ENCODE measurements at regions not wholly inside any gene's neighbourhood (a gene's known extent, or its start where the extent isn't known, plus 50 kb on each side); places are given as distances from the start of the nearest gene placed in this dataset.
"Not testable (repeated sequence)": the region's sequence is repeated elsewhere in the genome, so short reads cannot be mapped to it uniquely, and the experiment has no call there.

GRCh38 chr2:212727751-212728150 is 189.1 kb upstream of the ERBB4 start:
- intact Hi-C loops (cut with DNase I), result no loop called here
- DNase-seq (ENCODE audit: low spot score), result no peak

GRCh38 chr2:212726403-212726802 is 187.8 kb upstream of the ERBB4 start:
- DNase-seq (ENCODE audit: low spot score), result no peak
- intact Hi-C loops (cut with DNase I), result no loop called here

GRCh38 chr2:212725180-212725579 is 186.6 kb upstream of the ERBB4 start:
- intact Hi-C loops (cut with DNase I), result no loop called here
- DNase-seq (ENCODE audit: low spot score), result no peak

GRCh38 chr2:212723226-212723625 is 184.6 kb upstream of the ERBB4 start:
- intact Hi-C loops (cut with DNase I), result no loop called here
- DNase-seq (ENCODE audit: low spot score), result no peak

GRCh38 chr2:212722046-212722445 is 183.4 kb upstream of the ERBB4 start:
- intact Hi-C loops (cut with DNase I), result no loop called here
- no peak for DNase-seq (ENCODE audit: low spot score)

- intact Hi-C loops (cut with DNase I), result no loop called here
- no peak for DNase-seq (ENCODE audit: low spot score)
Measured at GRCh38 chr2:212721026-212721451, 182.4 kb upstream of the ERBB4 start.

- intact Hi-C loops (cut with DNase I); DNase-seq (ENCODE audit: low spot score): not testable (repeated sequence)
Measured at GRCh38 chr2:212715411-212715810, 176.8 kb upstream of the ERBB4 start.

GRCh38 chr2:212713681-212714080 is 175.1 kb upstream of the ERBB4 start:
- intact Hi-C loops (cut with DNase I), result loop anchor here in 1 of 2 donors (5.0 kb wide), 1 partner anchor 1289 kb away; no protein-coding TSS in a partner anchor
- no peak for DNase-seq (ENCODE audit: low spot score)

GRCh38 chr2:212712991-212713390 is 174.4 kb upstream of the ERBB4 start:
- DNase-seq (ENCODE audit: low spot score), result no peak
- intact Hi-C loops (cut with DNase I), result loop anchor here in 1 of 2 donors (5.0 kb wide), 1 partner anchor 1289 kb away; no protein-coding TSS in a partner anchor

- intact Hi-C loops (cut with DNase I), result loop anchor here in 1 of 2 donors (5.0 kb wide), 1 partner anchor 1290 kb away; no protein-coding TSS in a partner anchor
Measured at GRCh38 chr2:212712466-212712865, 173.9 kb upstream of the ERBB4 start.

GRCh38 chr2:212711856-212712255 is 173.3 kb upstream of the ERBB4 start:
- no peak for DNase-seq (ENCODE audit: low spot score)
- intact Hi-C loops (cut with DNase I), result loop anchor here in 1 of 2 donors (5.0 kb wide), 1 partner anchor 1290 kb away; no protein-coding TSS in a partner anchor

More at GRCh38 chr2:212712466-212712865, 173.9 kb upstream of the ERBB4 start:
- no peak for DNase-seq (ENCODE audit: low spot score)

GRCh38 chr2:212709280-212709679 is 170.7 kb upstream of the ERBB4 start:
- no peak for DNase-seq (ENCODE audit: low spot score)
- intact Hi-C loops (cut with DNase I), result no loop called here

GRCh38 chr2:212708355-212708754 is 169.8 kb upstream of the ERBB4 start:
- no peak for DNase-seq (ENCODE audit: low spot score)
- intact Hi-C loops (cut with DNase I), result no loop called here

GRCh38 chr2:212695426-212695825 is 156.8 kb upstream of the ERBB4 start:
- intact Hi-C loops (cut with DNase I), result no loop called here
- no peak for DNase-seq (ENCODE audit: low spot score)

- no peak for DNase-seq (ENCODE audit: low spot score)
- intact Hi-C loops (cut with DNase I), result no loop called here
Measured at GRCh38 chr2:212694398-212694797, 155.8 kb upstream of the ERBB4 start.

GRCh38 chr2:212692466-212692865 is 153.9 kb upstream of the ERBB4 start:
- DNase-seq (ENCODE audit: low spot score), result no peak
- intact Hi-C loops (cut with DNase I), result no loop called here

- intact Hi-C loops (cut with DNase I), result loop anchor here in 1 of 2 donors (10.0 kb wide), 1 partner anchor 468 kb away; the partner anchor contains the start of gene IKZF2
- no peak for DNase-seq (ENCODE audit: low spot score)
Measured at GRCh38 chr2:212686285-212686895, 147.8 kb upstream of the ERBB4 start.

- intact Hi-C loops (cut with DNase I), result loop anchor here in 1 of 2 donors (10.0 kb wide), 1 partner anchor 471 kb away; the partner anchor contains the start of gene IKZF2
- DNase-seq (ENCODE audit: low spot score), result no peak
Measured at GRCh38 chr2:212683346-212684097, 144.9 kb upstream of the ERBB4 start.

GRCh38 chr2:212682937-212683336 is 144.3 kb upstream of the ERBB4 start:
- no peak for DNase-seq (ENCODE audit: low spot score)
- intact Hi-C loops (cut with DNase I), result loop anchor here in 1 of 2 donors (10.0 kb wide), 1 partner anchor 472 kb away; the partner anchor contains the start of gene IKZF2

- DNase-seq (ENCODE audit: low spot score), result no peak
- intact Hi-C loops (cut with DNase I), result no loop called here
Measured at GRCh38 chr2:212677466-212677865, 138.9 kb upstream of the ERBB4 start.
